ENCODE measurements at regions not wholly inside any gene's neighbourhood (a gene's known extent, or its start where the extent isn't known, plus 50 kb on each side); places are given as distances from the start of the nearest gene placed in this dataset.

GRCh38 chr5:82387001-82387818 lies 109.1 kb upstream of the RPS23 start:
- DNase-seq (ENCODE audit: low read depth in 2 of 3, low spot score in 2 of 3): no peak

- no peak for DNase-seq (ENCODE audit: low read depth in 2 of 3, low spot score in 2 of 3)
Observed at GRCh38 chr5:82386576-82386975, 108.4 kb upstream of the RPS23 start.

- DNase-seq (ENCODE audit: low read depth in 2 of 3, low spot score in 2 of 3): no peak
Observed at GRCh38 chr5:82384034-82384750, 106.0 kb upstream of the RPS23 start.

- DNase-seq (ENCODE audit: low read depth in 2 of 3, low spot score in 2 of 3): no peak
Observed at GRCh38 chr5:82381591-82381990, 103.4 kb upstream of the RPS23 start.

- no peak for DNase-seq (ENCODE audit: low read depth in 2 of 3, low spot score in 2 of 3)
Observed at GRCh38 chr5:82376307-82376706, 98.2 kb upstream of the RPS23 start.

- DNase-seq (ENCODE audit: low read depth in 2 of 3, low spot score in 2 of 3): no peak
Observed at GRCh38 chr5:82375488-82376244, 97.5 kb upstream of the RPS23 start.

GRCh38 chr5:82374637-82375036 lies 96.5 kb upstream of the RPS23 start:
- DNase-seq (ENCODE audit: low read depth in 2 of 3, low spot score in 2 of 3): no peak

GRCh38 chr5:82367930-82368329 lies 89.8 kb upstream of the RPS23 start:
- no peak for DNase-seq (ENCODE audit: low read depth in 2 of 3, low spot score in 2 of 3)

GRCh38 chr5:82365744-82366228 lies 87.6 kb upstream of the RPS23 start:
- no peak for DNase-seq (ENCODE audit: low read depth in 2 of 3, low spot score in 2 of 3)

GRCh38 chr5:82365026-82365425 lies 86.9 kb upstream of the RPS23 start:
- DNase-seq (ENCODE audit: low read depth in 2 of 3, low spot score in 2 of 3): no peak

- peak in 2 of 3 donors; percentile 24 to 37 for DNase-seq (ENCODE audit: low read depth in 2 of 3, low spot score in 2 of 3)
Observed at GRCh38 chr5:82364497-82364896, 86.3 kb upstream of the RPS23 start.

GRCh38 chr5:82363524-82363923 lies 85.4 kb upstream of the RPS23 start:
- DNase-seq (ENCODE audit: low read depth in 2 of 3, low spot score in 2 of 3): no peak

GRCh38 chr5:82362636-82363035 lies 84.5 kb upstream of the RPS23 start:
- no peak for DNase-seq (ENCODE audit: low read depth in 2 of 3, low spot score in 2 of 3)

GRCh38 chr5:82360022-82360421 lies 81.9 kb upstream of the RPS23 start:
- no peak for DNase-seq (ENCODE audit: low read depth in 2 of 3, low spot score in 2 of 3)

- no peak for DNase-seq (ENCODE audit: low read depth in 2 of 3, low spot score in 2 of 3)
Observed at GRCh38 chr5:82359272-82359671, 81.1 kb upstream of the RPS23 start.

- no peak for DNase-seq (ENCODE audit: low read depth in 2 of 3, low spot score in 2 of 3)
Observed at GRCh38 chr5:82358457-82358856, 80.3 kb upstream of the RPS23 start.

GRCh38 chr5:82356808-82357671 lies 78.9 kb upstream of the RPS23 start:
- DNase-seq (ENCODE audit: low read depth in 2 of 3, low spot score in 2 of 3): peak; percentile 53 to 72 (median 70)

GRCh38 chr5:82356021-82356420 lies 77.9 kb upstream of the RPS23 start:
- no peak for DNase-seq (ENCODE audit: low read depth in 2 of 3, low spot score in 2 of 3)

GRCh38 chr5:82355496-82355895 lies 77.3 kb upstream of the RPS23 start:
- no peak for DNase-seq (ENCODE audit: low read depth in 2 of 3, low spot score in 2 of 3)

GRCh38 chr5:82355053-82355452 lies 76.9 kb upstream of the RPS23 start:
- DNase-seq (ENCODE audit: low read depth in 2 of 3, low spot score in 2 of 3): no peak
